Trophoblast cell (in vitro differentiated cells and primary cell): ENCODE measurements at regions not wholly inside any gene's neighbourhood (a gene's known extent, or its start where the extent isn't known, plus 50 kb on each side); places are given as distances from the start of the nearest gene placed in this dataset.

Experiments used
- DNase-seq, 2 donors: peaks; one replicate each; pipeline ENCODE4 v3.0.0-alpha.2; 2016
- H2AFZ ChIP-seq: 2 replicates; pipeline ENCODE4 v1.6.1; 2013; ENCODE audit warnings: low read length, moderate library complexity, mild to moderate bottlenecking; ENCODE audit not compliant: insufficient read depth, poor library complexity
- H2AK5ac ChIP-seq: 2 replicates; pipeline ENCODE4 v1.6.1; 2013; ENCODE audit warnings: mild to moderate bottlenecking, low read length
- H2BK120ac ChIP-seq: 2 replicates; pipeline ENCODE4 v1.6.1; 2013; ENCODE audit warnings: low read length, mild to moderate bottlenecking, moderate library complexity; ENCODE audit not compliant: insufficient read depth, poor library complexity
- H2BK12ac ChIP-seq: 2 replicates; pipeline ENCODE4 v1.6.1; 2013; ENCODE audit warnings: mild to moderate bottlenecking, low read length, moderate library complexity
- H2BK5ac ChIP-seq: 2 replicates; pipeline ENCODE4 v1.6.1; 2013; ENCODE audit warnings: low read length, low read depth, moderate library complexity, mild to moderate bottlenecking; ENCODE audit not compliant: poor library complexity
- H3K14ac ChIP-seq: 2 replicates; pipeline ENCODE4 v1.6.1; 2013; ENCODE audit warnings: mild to moderate bottlenecking, low read length
- H3K18ac ChIP-seq: 2 replicates; pipeline ENCODE4 v1.6.1; 2013; ENCODE audit warnings: mild to moderate bottlenecking, low read length
- H3K23ac ChIP-seq: 2 replicates; pipeline ENCODE4 v1.6.1; 2013; ENCODE audit warnings: low read length
- H3K27ac ChIP-seq: 2 replicates; pipeline ENCODE4 v1.5.1; 2013; ENCODE audit warnings: low read depth, mild to moderate bottlenecking, inconsistent platforms, low read length, moderate library complexity
- H3K27me3 ChIP-seq: 2 replicates; pipeline ENCODE4 v1.6.1; 2013; ENCODE audit warnings: inconsistent platforms, mild to moderate bottlenecking, low read length, moderate library complexity; ENCODE audit not compliant: insufficient read depth
- H3K36me3 ChIP-seq, 2 experiments: 1 replicate in 1 of 2; 2 replicates in 1 of 2; pipeline ENCODE4 v1.6.1; 2013; ENCODE audit warnings: low read length in 2 of 2, mild to moderate bottlenecking in 2 of 2, moderate library complexity in 1 of 2; ENCODE audit not compliant: insufficient read depth in 2 of 2, control insufficient read depth in 1 of 2
- H3K4ac ChIP-seq: 2 replicates; pipeline ENCODE4 v1.6.1; 2013; ENCODE audit warnings: low read depth, mild to moderate bottlenecking, low read length, moderate library complexity
- H3K4me1 ChIP-seq, 2 experiments: 1 replicate in 1 of 2; 2 replicates in 1 of 2; pipeline ENCODE4 v1.6.1; 2013; ENCODE audit warnings: low read length in 2 of 2, mild to moderate bottlenecking in 2 of 2, moderate library complexity in 1 of 2; ENCODE audit not compliant: insufficient read depth in 2 of 2, control insufficient read depth in 1 of 2
- H3K4me2 ChIP-seq: 2 replicates; pipeline ENCODE4 v1.6.1; 2013; ENCODE audit warnings: inconsistent platforms, mild to moderate bottlenecking, low read length, moderate library complexity
- H3K4me3 ChIP-seq: 2 replicates; pipeline ENCODE4 v1.5.1; 2013; ENCODE audit warnings: mild to moderate bottlenecking, low read depth, low read length, inconsistent platforms
- H3K79me1 ChIP-seq: one replicate; pipeline ENCODE4 v1.6.1; 2013; ENCODE audit warnings: low read length
- H3K79me2 ChIP-seq: 2 replicates; pipeline ENCODE4 v1.6.1; 2013; ENCODE audit warnings: low read length, mild to moderate bottlenecking; ENCODE audit not compliant: control insufficient read depth, insufficient read depth, poor library complexity
- H3K9ac ChIP-seq: 2 replicates; pipeline ENCODE4 v1.6.1; 2013; ENCODE audit warnings: mild to moderate bottlenecking, low read length
- H3K9me3 ChIP-seq: 2 replicates; pipeline ENCODE4 v1.6.1; 2013; ENCODE audit warnings: low read depth, mild to moderate bottlenecking, control low read depth, inconsistent platforms, low read length; ENCODE audit not compliant: insufficient read depth
- H4K12ac ChIP-seq: 2 replicates; pipeline ENCODE4 v1.6.1; 2013; ENCODE audit warnings: low read depth, mild to moderate bottlenecking, low read length, moderate library complexity
- H4K8ac ChIP-seq: 2 replicates; pipeline ENCODE4 v1.6.1; 2013; ENCODE audit warnings: low read depth, mild to moderate bottlenecking, low read length, moderate library complexity
- H4K91ac ChIP-seq: one replicate; pipeline ENCODE4 v1.6.1; 2013; ENCODE audit warnings: low read depth, mild to moderate bottlenecking, low read length, moderate library complexity
- WGBS: extraction: QIAGEN DNeasy Blood & Tissue Kit; methylation state at CpG from one replicate; pipeline ENCODE4 v1.1.7; 2013; ENCODE audit warnings: missing lambda C conversion rate; ENCODE audit not compliant: insufficient read length, insufficient coverage; ENCODE audit errors: extremely low coverage; 5-methylcytosine and 5-hydroxymethylcytosine counted together

- no peak overlapping the region for H3K4ac ChIP-seq
- no peak overlapping the region for H4K91ac ChIP-seq
- no peak overlapping the region for H2BK12ac ChIP-seq
- H3K9ac ChIP-seq: no peak overlapping the region
- H3K79me1 ChIP-seq: no peaks in the 10 kb centered on the region
- no peak overlapping the region for H2AFZ ChIP-seq
- H3K27me3 ChIP-seq: no peaks in the 10 kb centered on the region
- H2BK120ac ChIP-seq: no peak overlapping the region
- no peaks in the 10 kb centered on the region for H3K9me3 ChIP-seq
- H3K4me2 ChIP-seq: no peak overlapping the region
- no peak overlapping the region for H2AK5ac ChIP-seq
- no CpG with 5 or more reads among the region's 6 CpGs for WGBS
- H4K8ac ChIP-seq: no peak overlapping the region
- no peaks in the 10 kb centered on the region for H3K36me3 ChIP-seq
- DNase-seq: no peak
- no peak overlapping the region for H4K12ac ChIP-seq
- H3K27ac ChIP-seq: no peak overlapping the region
- no peak overlapping the region for H3K14ac ChIP-seq
- H2BK5ac ChIP-seq: no peak overlapping the region
- H3K4me1 ChIP-seq: no peaks in the 10 kb centered on the region
- H3K23ac ChIP-seq: no peak overlapping the region
- H3K18ac ChIP-seq: no peak overlapping the region
- no peak overlapping the region for H3K4me3 ChIP-seq
- no peaks in the 10 kb centered on the region for H3K79me2 ChIP-seq
These were observed 58.7 kb upstream of the SH3RF3 start for GRCh38 chr2:109070290-109070689.

GRCh38 chr2:109069331-109070194 is 59.4 kb upstream of the SH3RF3 start:
- no peaks in the 10 kb centered on the region for H3K4me1 ChIP-seq
- no peaks in the 10 kb centered on the region for H3K79me2 ChIP-seq
- no peaks in the 10 kb centered on the region for H3K27me3 ChIP-seq
- H2BK120ac ChIP-seq: no peak overlapping the region
- H4K8ac ChIP-seq: no peak overlapping the region
- no peak overlapping the region for H3K14ac ChIP-seq
- no peak overlapping the region for H3K4me2 ChIP-seq
- H4K12ac ChIP-seq: no peak overlapping the region
- H3K36me3 ChIP-seq: no peaks in the 10 kb centered on the region
- no peak overlapping the region for H3K4me3 ChIP-seq
- no peak overlapping the region for H2BK5ac ChIP-seq
- H2AK5ac ChIP-seq: no peak overlapping the region
- no peak for DNase-seq
- H3K9ac ChIP-seq: no peak overlapping the region
- H3K18ac ChIP-seq: no peak overlapping the region
- H4K91ac ChIP-seq: no peak overlapping the region
- no CpG with 5 or more reads among the region's 9 CpGs for WGBS
- no peak overlapping the region for H3K4ac ChIP-seq
- no peaks in the 10 kb centered on the region for H3K9me3 ChIP-seq
- no peak overlapping the region for H2AFZ ChIP-seq
- no peak overlapping the region for H3K23ac ChIP-seq
- H2BK12ac ChIP-seq: no peak overlapping the region
- H3K79me1 ChIP-seq: no peaks in the 10 kb centered on the region
- no peak overlapping the region for H3K27ac ChIP-seq

GRCh38 chr2:109068811-109069210 is 60.2 kb upstream of the SH3RF3 start:
- no CpG with 5 or more reads among the region's 2 CpGs for WGBS
- no peaks in the 10 kb centered on the region for H3K79me2 ChIP-seq

GRCh38 chr2:109067631-109068125 is 61.3 kb upstream of the SH3RF3 start:
- Histone ChIP-seq H3K9ac (no peak overlapping the region), H2AK5ac (no peak overlapping the region), H3K27me3 (no peaks in the 10 kb centered on the region), H3K4me3 (no peak overlapping the region), H2AFZ (no peak overlapping the region), H3K27ac (no peak overlapping the region), H3K36me3 (no peaks in the 10 kb centered on the region), H4K8ac (no peak overlapping the region), H2BK120ac (no peak overlapping the region), H4K12ac (no peak overlapping the region), H4K91ac (no peak overlapping the region), H2BK12ac (no peak overlapping the region), H3K23ac (no peak overlapping the region), H3K4me2 (no peak overlapping the region), H2BK5ac (no peak overlapping the region), H3K79me1 (no peaks in the 10 kb centered on the region), H3K18ac (no peak overlapping the region), H3K14ac (no peak overlapping the region), H3K4me1 (no peaks in the 10 kb centered on the region), H3K4ac (no peak overlapping the region), H3K79me2 (no peaks in the 10 kb centered on the region), H3K9me3 (no peaks in the 10 kb centered on the region)
- no peak for DNase-seq
- WGBS: no CpG with 5 or more reads among the region's 5 CpGs

More at GRCh38 chr2:109068811-109069210, 60.2 kb upstream of the SH3RF3 start:
- Histone ChIP-seq H2BK120ac (no peak overlapping the region), H3K4me1 (no peaks in the 10 kb centered on the region), H4K91ac (no peak overlapping the region), H4K8ac (no peak overlapping the region), H3K27ac (no peak overlapping the region), H3K14ac (no peak overlapping the region), H3K4me2 (no peak overlapping the region), H2AK5ac (no peak overlapping the region), H2BK5ac (no peak overlapping the region), H3K23ac (no peak overlapping the region), H3K79me1 (no peaks in the 10 kb centered on the region), H2BK12ac (no peak overlapping the region), H3K36me3 (no peaks in the 10 kb centered on the region), H4K12ac (no peak overlapping the region), H3K4me3 (no peak overlapping the region), H3K4ac (no peak overlapping the region), H3K9me3 (no peaks in the 10 kb centered on the region), H3K18ac (no peak overlapping the region), H3K27me3 (no peaks in the 10 kb centered on the region), H2AFZ (no peak overlapping the region), H3K9ac (no peak overlapping the region)
- DNase-seq: no peak
